HCT116 (cell line): ENCODE measurements at regions not wholly inside any gene's neighbourhood (a gene's known extent, or its start where the extent isn't known, plus 50 kb on each side); places are given as distances from the start of the nearest gene placed in this dataset.

ENCODE experiments used
- ATAC-seq: fragments of 200-7000 bp; cut with Tn5 transposase; 2 replicates; pipeline ENCODE4 v1.9.1; 2020; ENCODE audit warnings: mild to moderate bottlenecking, moderate library complexity
- BruUV-seq: library from RNA; stranded (reverse); fragments of 400-500 nt; replicated peaks from 2 replicates; lab custom pipeline; 2021; lab: Mats Ljungman, UMichigan
- CTCF ChIA-PET: fragments of 300-600 bp; sonication (Branson Sonifier 250); formaldehyde crosslinking; loops from one replicate; lab custom pipeline; 2021; ENCODE audit warnings: antibody characterized with exemption; lab: Charles Lee
- POLR2A ChIA-PET: fragments of 300-600, 350-600 bp; sonication (Branson Sonifier 250); formaldehyde crosslinking; loops from one replicate; lab custom pipeline; 2021; ENCODE audit warnings: antibody characterized with exemption; lab: Charles Lee
- RAD21 ChIA-PET, 2 experiments: fragments of 300-600 bp; sonication (Branson Sonifier 250); formaldehyde crosslinking; loops; one replicate each; lab custom pipeline; 2023; ENCODE audit warnings: low total read pairs in 2 of 2; ENCODE audit not compliant: uncharacterized antibody in 2 of 2, unreplicated experiment in 2 of 2, low non-redundant PET in 1 of 2; lab: Charles Lee
- DNase-seq: peaks from one replicate; pipeline ENCODE4 v3.0.0-alpha.2; 2010; ENCODE audit warnings: low read depth, low spot score
- H2AFZ ChIP-seq: fragments of 200-600 bp; shearing (Covaris generic), sonication (generic); 2 replicates; pipeline ENCODE4 v1.6.1; 2017; ENCODE audit warnings: low read depth, mixed run types, mixed read lengths, antibody characterized with exemption, low read length; ENCODE audit not compliant: poor library complexity, severe bottlenecking
- H3K27ac ChIP-seq: 2 replicates; pipeline ENCODE4 v1.5.1; 2012; ENCODE audit warnings: low read depth, low read length
- H3K27me3 ChIP-seq: fragments of 200-600 bp; sonication (generic); 2 replicates; pipeline ENCODE4 v1.6.1; 2016; ENCODE audit warnings: mixed run types, low read length, mixed read lengths; ENCODE audit not compliant: insufficient read depth
- H3K36me3 ChIP-seq, 2 experiments: fragments of 200-500 bp in 1 of 2; fragments of 200-600 bp in 1 of 2; sonication (Bioruptor generic) in 1 of 2; sonication (generic) in 1 of 2; 2 replicates each; pipeline versions ENCODE4 v1.5.1 to v1.6.1; 2014 to 2016; ENCODE audit warnings: low read length in 2 of 2, inconsistent platforms in 1 of 2, mixed read lengths in 1 of 2, mixed run types in 1 of 2; ENCODE audit not compliant: insufficient read depth in 2 of 2, control insufficient read depth in 1 of 2
- H3K4me1 ChIP-seq, 2 experiments: fragments of 200-600 bp in 1 of 2; sonication (generic) in 1 of 2; 2 replicates each; pipeline versions ENCODE4 v1.5.1 to v1.6.1; 2012 to 2017; ENCODE audit warnings: low read length in 2 of 2, inconsistent platforms in 1 of 2, mild to moderate bottlenecking in 1 of 2, mixed read lengths in 1 of 2, mixed run types in 1 of 2, moderate library complexity in 1 of 2; ENCODE audit not compliant: insufficient read depth in 2 of 2, control insufficient read depth in 1 of 2
- H3K4me2 ChIP-seq: fragments of 200-600 bp; sonication (generic); 2 replicates; pipeline ENCODE4 v1.6.1; 2017; ENCODE audit warnings: mixed run types, low read length, mixed read lengths
- H3K4me3 ChIP-seq, 2 experiments: fragments of 200-600 bp in 1 of 2; sonication (generic) in 1 of 2; replicated peaks in 1 of 2; 2 replicates each; pipeline ENCODE4 v1.5.1; 2011 to 2016; ENCODE audit warnings: low read length in 2 of 2, control low read depth in 1 of 2, low read depth in 1 of 2, mild to moderate bottlenecking in 1 of 2, mixed read lengths in 1 of 2, mixed run types in 1 of 2
- H3K79me2 ChIP-seq: fragments of 200-600 bp; sonication (generic); 2 replicates; pipeline ENCODE4 v1.6.1; 2017; ENCODE audit warnings: mild to moderate bottlenecking, mixed run types, low read length, moderate library complexity, mixed read lengths; ENCODE audit not compliant: insufficient read depth
- H3K9ac ChIP-seq: fragments of 200-600 bp; sonication (generic); 2 replicates; pipeline ENCODE4 v1.6.1; 2016; ENCODE audit warnings: low read length, mixed read lengths
- H3K9me2 ChIP-seq: fragments of 200-600 bp; sonication (generic), shearing (Covaris generic); 2 replicates; pipeline ENCODE4 v1.6.1; 2017; ENCODE audit warnings: mixed run types, mild to moderate bottlenecking, moderate library complexity; ENCODE audit not compliant: insufficient read depth
- H3K9me3 ChIP-seq, 2 experiments: fragments of 200-500 bp in 1 of 2; fragments of 200-600 bp in 1 of 2; sonication (Bioruptor generic) in 1 of 2; sonication (generic) in 1 of 2; 2 replicates each; pipeline ENCODE4 v1.6.1; 2014 to 2017; ENCODE audit warnings: low read length in 2 of 2, mixed read lengths in 2 of 2, inconsistent platforms in 1 of 2, low read depth in 1 of 2, mild to moderate bottlenecking in 1 of 2, mixed run types in 1 of 2, moderate library complexity in 1 of 2; ENCODE audit not compliant: control insufficient read depth in 1 of 2, insufficient read depth in 1 of 2
- H4K20me1 ChIP-seq: fragments of 200-600 bp; sonication (generic), shearing (Covaris generic); 2 replicates; pipeline ENCODE4 v1.6.1; 2017; ENCODE audit warnings: mixed run types, mild to moderate bottlenecking, moderate library complexity; ENCODE audit not compliant: insufficient read depth
- CEBPB ChIP-seq: IDR thresholded peaks from 2 replicates; pipeline ENCODE4 v1.6.1; 2012; ENCODE audit warnings: low read depth
- CTCF ChIP-seq, 3 experiments: fragments of 200-600 bp in 1 of 3; sonication (generic) in 1 of 3; IDR thresholded peaks in 2 of 3; conservative IDR thresholded peaks in 1 of 3; 2 replicates each; pipeline ENCODE4 v1.5.1; 2012 to 2017; ENCODE audit warnings: low read depth in 2 of 3, low read length in 2 of 3, antibody characterized with exemption in 1 of 3, borderline replicate concordance in 1 of 3, control low read depth in 1 of 3, mild to moderate bottlenecking in 1 of 3, mixed read lengths in 1 of 3, mixed run types in 1 of 3, moderate library complexity in 1 of 3; ENCODE audit not compliant: insufficient read depth in 1 of 3
- ELF1 ChIP-seq: IDR thresholded peaks from 2 replicates; pipeline ENCODE4 v1.6.1; 2012; ENCODE audit warnings: low read depth, borderline replicate concordance
- MAX ChIP-seq: IDR thresholded peaks from 2 replicates; pipeline ENCODE4 v1.6.1; 2012
- POLR2A ChIP-seq: IDR thresholded peaks from 2 replicates; pipeline ENCODE4 v1.7.0; 2011; ENCODE audit warnings: borderline replicate concordance; ENCODE audit not compliant: insufficient read depth, insufficient read length; ENCODE audit errors: extremely low read depth
- RAD21 ChIP-seq: IDR thresholded peaks from 2 replicates; pipeline ENCODE4 v1.6.1; 2012; ENCODE audit warnings: low read depth, mild to moderate bottlenecking
- REST ChIP-seq: IDR thresholded peaks from 2 replicates; pipeline ENCODE4 v1.6.1; 2012; ENCODE audit warnings: low read depth
- SIN3A ChIP-seq: IDR thresholded peaks from 2 replicates; pipeline ENCODE4 v1.6.1; 2012; ENCODE audit warnings: low read depth
- SP1 ChIP-seq: IDR thresholded peaks from 2 replicates; pipeline ENCODE4 v1.6.1; 2012; ENCODE audit warnings: low read depth
- TCF7L2 ChIP-seq: IDR thresholded peaks from 2 replicates; pipeline ENCODE4 v1.7.0; 2011; ENCODE audit warnings: borderline replicate concordance, inconsistent platforms; ENCODE audit not compliant: insufficient read depth, insufficient read length; ENCODE audit errors: extremely low read depth
- YY1 ChIP-seq: IDR thresholded peaks from 2 replicates; pipeline ENCODE4 v1.6.1; 2011; ENCODE audit warnings: low read length, low read depth, moderate library complexity, mild to moderate bottlenecking; ENCODE audit not compliant: insufficient replicate concordance; ENCODE audit errors: extremely low read depth
- ZNF274 ChIP-seq: fragments of 200-500 bp; sonication (Bioruptor generic); IDR thresholded peaks from 2 replicates; pipeline ENCODE4 v1.6.1; 2014; ENCODE audit warnings: mild to moderate bottlenecking, low read depth, low read length, inconsistent platforms
- intact Hi-C: fragments of 100-400 bp; cut with micrococcal nuclease; formaldehyde crosslinking; loops from 2 replicates; pipeline ENCODE4 v1.10.0; 2022

- Histone ChIP-seq H3K4me1 (no peaks in the 10 kb centered on the region), H3K4me3 (no peak overlapping the region), H3K27me3 (no peaks in the 10 kb centered on the region), H3K36me3 (no peaks in the 10 kb centered on the region), H3K9me2 (no peaks in the 10 kb centered on the region), H4K20me1 (no peaks in the 10 kb centered on the region), H3K9ac (no peak overlapping the region), H3K4me2 (no peak overlapping the region), H2AFZ (no peak overlapping the region), H3K79me2 (no peaks in the 10 kb centered on the region), H3K27ac (no peak overlapping the region), H3K9me3 (no peaks in the 10 kb centered on the region)
- TF ChIP-seq ZNF274 (no peak), REST (no peak), ELF1 (no peak), SIN3A (no peak), CEBPB (no peak)
- ChIA-PET RAD21 (no interaction called here), POLR2A (no interaction called here), CTCF (no interaction called here)
- no TSS peak for BruUV-seq
- DNase-seq (no peak), ATAC-seq (no peak)
- intact Hi-C loops = no loop called here
These were observed 200.7 kb downstream of the SLITRK1 start for GRCh38 chr13:83681547-83681946.

GRCh38 chr13:83677985-83678384 lies 204.3 kb downstream of the SLITRK1 start:
- H3K79me2 ChIP-seq = no peaks in the 10 kb centered on the region
- ATAC-seq = no peak
- RAD21 ChIA-PET = no interaction called here
- no TSS peak for BruUV-seq
- POLR2A ChIA-PET = no interaction called here
- no peaks in the 10 kb centered on the region for H3K4me1 ChIP-seq
- intact Hi-C loops = no loop called here
- H3K4me3 ChIP-seq = no peak overlapping the region
- TF ChIP-seq SIN3A (no peak), POLR2A (no peak), MAX (no peak), TCF7L2 (no peak), SP1 (no peak), RAD21 (no peak), YY1 (no peak), CTCF (IDR thresholded peaks at IDR 0.05 in 2 of 3, conservative IDR thresholded peaks at IDR 0.05 in 1 of 3; ENCODE audit: borderline replicate concordance in 1 of 3, insufficient read depth in 1 of 3, low read depth in 2 of 3, low read length in 2 of 3) (no peak)
- no peaks in the 10 kb centered on the region for H3K9me2 ChIP-seq
- H3K27me3 ChIP-seq = no peaks in the 10 kb centered on the region
- no peak overlapping the region for H3K9ac ChIP-seq
- no peaks in the 10 kb centered on the region for H4K20me1 ChIP-seq
- no peak overlapping the region for H3K4me2 ChIP-seq
- CTCF ChIA-PET = no interaction called here
- no peak overlapping the region for H2AFZ ChIP-seq
- no peak overlapping the region for H3K27ac ChIP-seq
- no peaks in the 10 kb centered on the region for H3K9me3 ChIP-seq
- DNase-seq = no peak
- H3K36me3 ChIP-seq = no peaks in the 10 kb centered on the region
